ENCODE measurements at regions not wholly inside any gene's neighbourhood (a gene's known extent, or its start where the extent isn't known, plus 50 kb on each side); places are given as distances from the start of the nearest gene placed in this dataset.
"Not testable (repeated sequence)": the region's sequence is repeated elsewhere in the genome, so short reads cannot be mapped to it uniquely, and the experiment has no call there.

- no peak for DNase-seq
Measured at GRCh38 chr13:22866221-22866620, 314.6 kb upstream of the SGCG start.

- DNase-seq: no peak
Measured at GRCh38 chr13:22871231-22871630, 309.5 kb upstream of the SGCG start.

GRCh38 chr13:22874839-22875238 lies 305.9 kb upstream of the SGCG start:
- DNase-seq: no peak

GRCh38 chr13:22877421-22877820 lies 303.4 kb upstream of the SGCG start:
- DNase-seq: no peak

- DNase-seq: no peak
Measured at GRCh38 chr13:22880741-22881720, 299.7 kb upstream of the SGCG start.

GRCh38 chr13:22881721-22882608 lies 298.8 kb upstream of the SGCG start:
- DNase-seq: not testable (repeated sequence)

- DNase-seq: no peak
Measured at GRCh38 chr13:22883262-22883840, 297.4 kb upstream of the SGCG start.

- DNase-seq: no peak
Measured at GRCh38 chr13:22883956-22884355, 296.8 kb upstream of the SGCG start.

GRCh38 chr13:22886061-22886460 lies 294.7 kb upstream of the SGCG start:
- DNase-seq: not testable (repeated sequence)

- not testable (repeated sequence) for DNase-seq
Measured at GRCh38 chr13:22889376-22889775, 291.4 kb upstream of the SGCG start.

- no peak for DNase-seq
Measured at GRCh38 chr13:22893204-22893603, 287.6 kb upstream of the SGCG start.

GRCh38 chr13:22893777-22894176 lies 287.0 kb upstream of the SGCG start:
- DNase-seq: no peak

- no peak for DNase-seq
Measured at GRCh38 chr13:22897571-22898314, 283.0 kb upstream of the SGCG start.

GRCh38 chr13:22900416-22900951 lies 280.3 kb upstream of the SGCG start:
- DNase-seq: peak; percentile 6

- DNase-seq: no peak
Measured at GRCh38 chr13:22903301-22903700, 277.5 kb upstream of the SGCG start.

GRCh38 chr13:22903925-22904324 lies 276.9 kb upstream of the SGCG start:
- DNase-seq: no peak

- peak; percentile 8 for DNase-seq
Measured at GRCh38 chr13:22915442-22916082, 265.2 kb upstream of the SGCG start.

- not testable (repeated sequence) for DNase-seq
Measured at GRCh38 chr13:22916276-22916675, 264.5 kb upstream of the SGCG start.

GRCh38 chr13:22925881-22926747 lies 254.7 kb upstream of the SGCG start:
- DNase-seq: no peak

GRCh38 chr13:22926748-22927400 lies 253.9 kb upstream of the SGCG start:
- DNase-seq: no peak

Data from activated gamma-delta T cell (primary cell).